Smooth muscle cell (in vitro differentiated cells): ENCODE measurements at regions not wholly inside any gene's neighbourhood (a gene's known extent, or its start where the extent isn't known, plus 50 kb on each side); places are given as distances from the start of the nearest gene placed in this dataset.

Experiments used
- DNase-seq: peaks from one replicate; lab custom pipeline; 2025; ENCODE audit not compliant: unreplicated experiment; lab: John Stamatoyannopoulos, UW
- H2AFZ ChIP-seq: fragments of 200-600 bp; sonication (generic); 2 replicates; pipeline ENCODE4 v1.6.0; 2016; ENCODE audit warnings: antibody characterized with exemption, low read depth, mild to moderate bottlenecking
- H3F3A ChIP-seq: fragments of 200-600 bp; sonication (generic); 2 replicates; pipeline ENCODE4 v1.6.0; 2017; ENCODE audit warnings: antibody characterized with exemption, low read depth
- H3K27ac ChIP-seq: fragments of 200-600 bp; sonication (generic); 2 replicates; pipeline ENCODE4 v1.5.1; 2016; ENCODE audit warnings: low read depth, mild to moderate bottlenecking
- H3K27me3 ChIP-seq: fragments of 200-600 bp; sonication (generic); 2 replicates; pipeline ENCODE4 v1.6.1; 2016; ENCODE audit warnings: low read depth, mild to moderate bottlenecking
- H3K36me3 ChIP-seq: fragments of 200-600 bp; sonication (generic); 2 replicates; pipeline ENCODE4 v1.5.1; 2016; ENCODE audit warnings: low read depth
- H3K4me1 ChIP-seq: fragments of 200-600 bp; sonication (generic); 2 replicates; pipeline ENCODE4 v1.5.1; 2016; ENCODE audit warnings: low read depth
- H3K4me2 ChIP-seq: fragments of 200-600 bp; sonication (generic); 2 replicates; pipeline ENCODE4 v1.6.0; 2016; ENCODE audit warnings: mild to moderate bottlenecking
- H3K4me3 ChIP-seq: fragments of 200-600 bp; sonication (generic); 2 replicates; pipeline ENCODE4 v1.5.1; 2016; ENCODE audit warnings: mild to moderate bottlenecking
- H3K79me2 ChIP-seq: fragments of 200-600 bp; sonication (generic); 2 replicates; pipeline ENCODE4 v1.6.0; 2016; ENCODE audit warnings: low read depth, mild to moderate bottlenecking
- H3K9ac ChIP-seq: fragments of 200-600 bp; sonication (generic); 2 replicates; pipeline ENCODE4 v1.6.0; 2016; ENCODE audit warnings: low read depth
- H3K9me3 ChIP-seq: fragments of 200-600 bp; sonication (generic); replicated peaks from 2 replicates; pipeline ENCODE4 v1.5.1; 2016; ENCODE audit warnings: low read depth
- H4K20me1 ChIP-seq: fragments of 200-600 bp; sonication (generic); 2 replicates; pipeline ENCODE4 v1.6.0; 2016; ENCODE audit warnings: low read depth
- WGBS: methylation state at CpG from one replicate; pipeline ENCODE4 v1.1.7; 2016; ENCODE audit warnings: low lambda C conversion rate; 5-methylcytosine and 5-hydroxymethylcytosine counted together
- TF ChIP-seq, protein P1 (sequence below): fragments of 200-600 bp; sonication (generic); IDR thresholded peaks from 2 replicates; pipeline ENCODE4 v1.5.1; 2017; ENCODE audit warnings: borderline replicate concordance, mild to moderate bottlenecking, antibody characterized with exemption; ENCODE audit not compliant: insufficient read depth, poor library complexity, severe bottlenecking

GRCh38 chr13:33918199-33918932, 100.4 kb downstream of the RFC3 start:
- TF ChIP-seq, protein P1, sequence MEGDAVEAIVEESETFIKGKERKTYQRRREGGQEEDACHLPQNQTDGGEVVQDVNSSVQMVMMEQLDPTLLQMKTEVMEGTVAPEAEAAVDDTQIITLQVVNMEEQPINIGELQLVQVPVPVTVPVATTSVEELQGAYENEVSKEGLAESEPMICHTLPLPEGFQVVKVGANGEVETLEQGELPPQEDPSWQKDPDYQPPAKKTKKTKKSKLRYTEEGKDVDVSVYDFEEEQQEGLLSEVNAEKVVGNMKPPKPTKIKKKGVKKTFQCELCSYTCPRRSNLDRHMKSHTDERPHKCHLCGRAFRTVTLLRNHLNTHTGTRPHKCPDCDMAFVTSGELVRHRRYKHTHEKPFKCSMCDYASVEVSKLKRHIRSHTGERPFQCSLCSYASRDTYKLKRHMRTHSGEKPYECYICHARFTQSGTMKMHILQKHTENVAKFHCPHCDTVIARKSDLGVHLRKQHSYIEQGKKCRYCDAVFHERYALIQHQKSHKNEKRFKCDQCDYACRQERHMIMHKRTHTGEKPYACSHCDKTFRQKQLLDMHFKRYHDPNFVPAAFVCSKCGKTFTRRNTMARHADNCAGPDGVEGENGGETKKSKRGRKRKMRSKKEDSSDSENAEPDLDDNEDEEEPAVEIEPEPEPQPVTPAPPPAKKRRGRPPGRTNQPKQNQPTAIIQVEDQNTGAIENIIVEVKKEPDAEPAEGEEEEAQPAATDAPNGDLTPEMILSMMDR: no peak
- no peak for DNase-seq
- Histone ChIP-seq H3K36me3 (no peaks in the 10 kb centered on the region), H3K9ac (no peak overlapping the region), H2AFZ (peak overlapping the region; percentile 61), H3K27me3 (no peaks in the 10 kb centered on the region), H3K9me3 (no peaks in the 10 kb centered on the region), H3K4me2 (peak overlapping the region; percentile 57), H3K27ac (peak overlapping the region; percentile 52), H3K4me1 (no peaks in the 10 kb centered on the region), H4K20me1 (no peaks in the 10 kb centered on the region), H3K79me2 (no peaks in the 10 kb centered on the region), H3F3A (peaks cover 4% of the 10 kb centered on the region), H3K4me3 (no peak overlapping the region)
- 28% methylated on average over 7 of the region's 7 CpGs for WGBS

GRCh38 chr13:33919120-33919519, 101.2 kb downstream of the RFC3 start:
- no peaks in the 10 kb centered on the region for H3K79me2 ChIP-seq
- no peak for DNase-seq
- no peaks in the 10 kb centered on the region for H4K20me1 ChIP-seq
- peaks cover 4% of the 10 kb centered on the region for H3F3A ChIP-seq
- H3K9me3 ChIP-seq: no peaks in the 10 kb centered on the region
- WGBS: 99% methylated on average over 3 of the region's 3 CpGs
- H2AFZ ChIP-seq: peak overlapping the region; percentile 61
- H3K9ac ChIP-seq: no peak overlapping the region
- no peaks in the 10 kb centered on the region for H3K36me3 ChIP-seq
- TF ChIP-seq, protein P1: no peak
- H3K27ac ChIP-seq: peak overlapping the region; percentile 52
- H3K4me3 ChIP-seq: no peak overlapping the region
- no peaks in the 10 kb centered on the region for H3K27me3 ChIP-seq
- no peaks in the 10 kb centered on the region for H3K4me1 ChIP-seq
- peak overlapping the region; percentile 57 for H3K4me2 ChIP-seq

- Histone ChIP-seq H3K36me3 (no peaks in the 10 kb centered on the region), H3K4me2 (no peak overlapping the region), H4K20me1 (no peaks in the 10 kb centered on the region), H3K79me2 (no peaks in the 10 kb centered on the region), H3K27me3 (no peaks in the 10 kb centered on the region), H3F3A (no peaks in the 10 kb centered on the region), H3K9ac (no peak overlapping the region), H3K4me1 (no peaks in the 10 kb centered on the region), H2AFZ (no peak overlapping the region), H3K9me3 (no peaks in the 10 kb centered on the region), H3K4me3 (no peak overlapping the region), H3K27ac (no peak overlapping the region)
- DNase-seq: no peak
- TF ChIP-seq, protein P1: no peak
- WGBS: 41% methylated on average over 1 of the region's 1 CpG
Measured at GRCh38 chr13:33925563-33925962, 107.6 kb downstream of the RFC3 start.

- Histone ChIP-seq H4K20me1 (no peaks in the 10 kb centered on the region), H3K4me1 (no peaks in the 10 kb centered on the region), H3K4me3 (no peak overlapping the region), H3K79me2 (no peaks in the 10 kb centered on the region), H3K27me3 (no peaks in the 10 kb centered on the region), H3K4me2 (no peak overlapping the region), H2AFZ (peak overlapping the region; percentile 16), H3K27ac (no peak overlapping the region), H3F3A (no peaks in the 10 kb centered on the region), H3K36me3 (no peaks in the 10 kb centered on the region), H3K9me3 (no peaks in the 10 kb centered on the region), H3K9ac (no peak overlapping the region)
- 48% methylated on average over 1 of the region's 1 CpG for WGBS
- TF ChIP-seq, protein P1: no peak
- no peak for DNase-seq
Measured at GRCh38 chr13:33927315-33927714, 109.4 kb downstream of the RFC3 start.
